HG02759 (cell line): ENCODE measurements at regions not wholly inside any gene's neighbourhood (a gene's known extent, or its start where the extent isn't known, plus 50 kb on each side); places are given as distances from the start of the nearest gene placed in this dataset.
"Not testable (repeated sequence)": the region's sequence is repeated elsewhere in the genome, so short reads cannot be mapped to it uniquely, and the experiment has no call there.

ENCODE experiments used
- ATAC-seq: cut with Tn5 transposase; IDR thresholded peaks from one replicate; pipeline ENCODE4 v1.9.1; 2021; ENCODE audit warnings: mild to moderate bottlenecking, moderate library complexity; ENCODE audit not compliant: unreplicated experiment

GRCh38 chr2:4965556-4966320 lies 726.4 kb upstream of the SOX11 start:
- ATAC-seq: no peak

GRCh38 chr2:4967206-4967605 lies 725.0 kb upstream of the SOX11 start:
- no peak for ATAC-seq

GRCh38 chr2:4972472-4972871 lies 719.7 kb upstream of the SOX11 start:
- ATAC-seq: no peak

DNA sequence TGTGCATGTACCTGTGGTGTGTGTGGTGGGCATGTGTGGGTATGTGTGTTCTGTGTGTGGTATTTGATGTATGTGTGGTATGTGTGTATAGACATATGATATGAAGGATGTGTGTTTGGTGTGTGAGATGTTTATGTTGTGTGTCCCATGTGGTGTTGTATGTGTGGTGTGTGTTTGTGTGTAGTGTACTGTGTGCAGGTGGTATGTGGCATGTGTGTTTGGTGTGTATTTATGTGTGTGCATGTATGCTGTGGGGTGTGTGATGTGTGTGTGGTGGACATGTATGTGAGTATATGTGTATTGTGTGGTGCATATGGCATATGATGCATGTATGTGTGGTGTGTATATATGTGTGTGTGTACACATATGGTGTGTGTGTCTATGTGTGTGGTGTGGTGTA lies 718.8 kb upstream of the SOX11 start:
- ATAC-seq: no peak

DNA sequence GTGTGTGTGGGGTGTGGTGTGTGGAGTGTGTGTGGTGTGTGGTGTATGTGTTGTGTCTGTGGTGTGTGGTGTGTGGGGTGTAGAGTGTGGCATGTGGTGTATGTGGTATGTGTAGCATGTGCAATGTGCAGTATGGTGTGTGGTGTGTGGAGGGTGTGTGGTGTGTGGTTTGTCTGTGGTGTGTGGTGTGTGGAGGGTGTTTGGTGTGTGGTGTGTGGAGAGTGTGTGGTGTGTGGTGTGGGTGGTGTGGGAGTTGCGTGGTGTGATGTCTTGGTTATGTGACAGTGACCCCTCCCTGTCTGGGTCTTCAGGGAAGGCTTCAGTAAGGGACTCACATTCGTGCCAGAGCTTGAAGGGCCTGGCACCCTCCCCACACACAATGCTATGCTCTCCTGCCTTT lies 718.2 kb upstream of the SOX11 start:
- no peak for ATAC-seq

- ATAC-seq: no peak
These were observed 715.8 kb upstream of the SOX11 start for GRCh38 chr2:4976407-4976806.

DNA sequence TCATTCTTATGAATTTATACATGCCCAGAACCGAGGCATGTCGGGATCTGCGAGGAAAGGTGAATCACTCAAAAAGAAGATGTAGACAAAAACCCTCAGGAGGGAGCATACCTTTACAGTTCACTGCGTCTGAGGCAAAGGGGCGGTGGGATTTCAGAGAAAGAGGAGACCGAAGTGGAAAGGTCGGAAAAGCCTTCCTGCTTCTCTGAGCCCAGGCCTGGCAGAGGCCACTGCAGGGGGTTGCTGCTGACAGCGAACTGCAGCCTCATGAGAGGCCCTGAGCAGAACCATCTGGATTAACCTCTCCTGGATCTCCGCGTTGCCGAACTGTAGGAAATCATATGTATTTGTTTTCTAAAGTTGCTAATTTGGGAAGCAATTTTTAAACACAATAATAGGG lies 713.1 kb upstream of the SOX11 start:
- no peak for ATAC-seq

- no peak for ATAC-seq
These were observed 711.2 kb upstream of the SOX11 start for GRCh38 chr2:4980995-4981394.

DNA sequence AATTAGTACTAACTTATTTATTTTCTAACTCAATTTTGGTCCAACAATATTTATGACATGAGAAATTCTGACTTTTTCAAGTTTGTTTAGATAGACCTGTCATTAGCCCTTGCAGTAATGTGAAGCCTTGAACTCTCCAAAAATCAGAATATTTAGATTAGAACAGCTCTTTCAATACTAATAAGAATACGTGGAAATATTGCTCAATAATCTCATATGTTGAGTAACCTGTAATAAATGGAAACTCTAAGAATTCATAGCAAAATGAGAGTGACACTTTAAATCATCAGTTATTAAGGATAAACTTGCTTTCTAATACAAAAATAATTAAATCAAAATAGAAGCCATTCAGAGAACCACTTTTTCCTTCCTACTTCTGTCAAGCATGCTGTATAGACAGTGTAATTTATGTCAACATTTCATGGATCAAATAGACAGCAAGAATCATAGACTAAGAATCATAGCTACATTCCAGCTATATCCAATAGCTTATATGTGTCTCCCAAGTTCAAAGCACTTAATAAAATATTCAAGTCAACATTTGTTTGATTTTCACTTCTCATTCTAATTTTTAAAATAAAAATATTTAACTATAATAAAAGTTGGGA lies 710.3 kb upstream of the SOX11 start:
- no peak for ATAC-seq

DNA sequence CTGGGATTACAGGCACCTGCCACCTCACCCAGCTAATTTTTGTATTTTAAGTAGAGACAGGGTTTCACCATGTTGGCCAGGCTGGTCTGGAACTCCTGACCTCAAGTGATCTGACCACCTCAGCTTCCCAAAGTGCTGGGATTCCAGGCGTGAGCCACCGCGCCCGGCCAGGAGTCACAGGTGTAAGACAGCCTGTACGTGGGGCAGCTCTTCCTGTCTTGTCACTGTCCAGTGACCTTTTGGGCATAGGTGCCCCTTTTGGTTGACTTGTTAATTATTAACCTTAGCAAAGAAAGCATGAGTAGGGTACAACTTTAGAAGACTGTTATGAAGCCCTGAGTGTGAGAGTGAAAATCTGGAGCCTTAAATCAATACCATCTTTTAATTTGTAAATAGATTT lies 703.7 kb upstream of the SOX11 start:
- not testable (repeated sequence) for ATAC-seq

DNA sequence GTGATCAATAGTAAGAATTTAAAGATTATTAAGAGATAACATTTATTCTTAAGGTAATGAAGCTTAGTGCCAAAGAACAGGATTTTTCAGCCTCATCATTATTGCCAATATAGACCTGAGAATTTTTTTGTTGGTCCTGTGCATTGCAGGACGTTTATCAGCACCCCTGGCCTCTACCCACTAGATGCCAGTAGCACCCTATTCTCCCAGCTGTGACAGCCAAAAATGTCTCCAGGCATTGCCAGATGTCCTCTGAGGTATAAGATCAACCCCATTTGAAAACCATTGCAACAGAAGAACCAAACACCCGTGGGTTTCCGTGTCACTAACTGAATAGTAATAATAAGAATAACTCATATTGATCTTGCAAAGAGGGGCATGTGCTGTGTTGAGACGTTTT lies 700.0 kb upstream of the SOX11 start:
- ATAC-seq: no peak

GRCh38 chr2:4995466-4995865 lies 696.7 kb upstream of the SOX11 start:
- ATAC-seq: no peak

DNA sequence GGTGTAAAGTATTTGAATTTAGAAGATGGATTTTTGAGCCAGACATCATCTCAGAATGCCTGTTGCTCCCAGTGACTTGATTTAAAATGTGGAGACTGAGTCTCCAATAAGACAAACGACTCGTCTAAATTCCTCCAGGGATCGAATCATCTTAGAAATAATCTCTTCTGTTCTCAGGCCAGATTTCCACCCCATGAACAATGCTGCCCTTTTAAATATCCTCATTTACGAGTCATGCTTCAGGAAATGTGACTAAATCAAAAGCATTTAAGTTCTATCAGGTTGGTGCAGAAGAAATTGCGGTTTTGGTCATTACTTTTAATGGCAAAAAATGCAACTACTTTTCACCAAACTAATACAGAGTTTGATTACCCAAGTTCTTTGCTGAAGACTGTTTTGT lies 684.6 kb upstream of the SOX11 start:
- ATAC-seq: no peak

- ATAC-seq: no peak
These were observed 672.9 kb upstream of the SOX11 start for GRCh38 chr2:5019324-5019723.

DNA sequence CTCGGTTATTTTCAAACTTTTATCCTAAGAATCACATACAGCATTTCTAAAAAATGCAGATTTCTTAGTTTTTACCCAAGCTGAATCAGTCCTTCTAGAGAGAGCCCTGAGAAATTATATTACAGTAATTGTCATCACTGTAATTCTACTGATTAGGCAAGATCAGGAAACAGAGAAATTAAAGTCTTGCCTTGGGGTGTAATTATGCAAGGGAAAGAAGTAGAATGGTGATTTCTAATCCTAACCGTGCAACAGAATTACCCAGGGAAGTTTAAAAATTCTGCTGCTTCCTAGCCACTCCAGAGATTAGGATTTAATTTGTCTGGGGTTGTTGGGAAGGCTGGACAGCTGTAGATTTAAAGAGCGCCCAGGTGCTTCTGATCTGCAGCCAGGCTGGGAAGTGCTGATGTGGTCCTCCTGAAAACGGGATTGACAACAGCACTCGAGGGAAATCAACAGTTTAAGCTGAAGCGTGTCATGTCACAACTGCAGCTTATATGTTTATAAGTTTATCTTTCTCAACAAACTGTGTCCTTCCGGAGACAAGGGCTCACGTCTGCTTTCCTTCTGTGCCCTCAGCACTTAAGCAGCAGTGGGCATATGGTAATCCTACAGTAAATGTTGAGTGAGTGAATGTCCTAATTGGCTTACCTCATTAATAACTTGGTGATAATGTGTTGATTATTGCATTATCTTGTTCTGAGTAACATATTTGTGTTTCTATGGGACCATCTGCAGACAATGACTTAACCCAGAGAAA lies 671.9 kb upstream of the SOX11 start:
- ATAC-seq: no peak

- no peak for ATAC-seq
These were observed 671.0 kb upstream of the SOX11 start for GRCh38 chr2:5021136-5021535.

DNA sequence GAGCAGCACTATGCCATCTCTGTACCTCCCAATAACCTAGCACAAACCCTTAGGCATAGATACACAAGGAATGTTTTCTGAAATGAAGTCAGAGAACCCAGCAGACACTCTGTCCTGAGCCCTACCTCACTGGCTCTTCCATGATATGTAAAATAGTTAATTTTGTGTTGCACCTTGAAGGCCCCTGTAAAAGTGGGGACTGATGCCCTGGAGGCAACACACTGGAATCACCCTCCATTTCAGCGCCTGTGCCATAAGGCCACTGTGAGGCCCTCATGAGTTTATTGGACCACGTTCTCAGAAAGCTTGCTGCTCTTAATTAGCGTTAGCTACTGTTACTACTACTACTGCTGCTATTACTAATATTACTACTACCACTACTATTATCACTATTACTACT lies 670.1 kb upstream of the SOX11 start:
- ATAC-seq: no peak

DNA sequence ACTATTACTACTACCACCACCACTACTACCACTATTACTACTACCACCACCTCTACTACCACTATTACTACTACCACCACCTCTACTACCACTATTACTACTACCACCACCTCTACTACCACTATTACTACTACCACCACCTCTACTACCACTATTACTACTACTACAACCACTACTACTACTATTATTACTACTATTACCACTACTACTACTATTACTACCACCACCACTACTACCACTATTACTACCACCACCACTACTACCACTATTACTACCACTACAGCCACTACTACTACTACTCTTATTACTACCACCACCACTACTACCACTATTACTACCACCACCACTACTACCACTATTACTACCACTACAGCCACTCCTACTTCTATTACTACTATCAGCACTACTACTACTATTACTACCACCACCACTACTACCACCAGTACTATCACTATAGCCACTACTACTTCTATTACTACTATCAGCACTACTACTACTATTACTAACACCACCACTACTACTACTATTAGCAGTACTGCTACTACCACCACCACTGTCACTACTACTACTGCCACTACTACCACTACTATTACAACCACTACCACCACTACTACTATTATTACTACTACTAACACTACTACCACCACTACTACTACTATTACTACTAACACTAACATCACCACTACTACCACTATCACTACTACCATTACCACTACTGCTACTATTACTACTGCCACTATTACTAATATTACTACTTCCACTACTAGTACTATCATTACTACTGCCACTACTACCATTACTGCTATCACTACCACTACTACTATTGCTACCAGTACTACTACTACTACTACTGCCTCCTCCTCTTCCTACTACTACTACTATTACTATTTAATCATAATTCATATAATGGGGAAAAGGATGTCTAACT lies 669.2 kb upstream of the SOX11 start:
- not testable (repeated sequence) for ATAC-seq

DNA sequence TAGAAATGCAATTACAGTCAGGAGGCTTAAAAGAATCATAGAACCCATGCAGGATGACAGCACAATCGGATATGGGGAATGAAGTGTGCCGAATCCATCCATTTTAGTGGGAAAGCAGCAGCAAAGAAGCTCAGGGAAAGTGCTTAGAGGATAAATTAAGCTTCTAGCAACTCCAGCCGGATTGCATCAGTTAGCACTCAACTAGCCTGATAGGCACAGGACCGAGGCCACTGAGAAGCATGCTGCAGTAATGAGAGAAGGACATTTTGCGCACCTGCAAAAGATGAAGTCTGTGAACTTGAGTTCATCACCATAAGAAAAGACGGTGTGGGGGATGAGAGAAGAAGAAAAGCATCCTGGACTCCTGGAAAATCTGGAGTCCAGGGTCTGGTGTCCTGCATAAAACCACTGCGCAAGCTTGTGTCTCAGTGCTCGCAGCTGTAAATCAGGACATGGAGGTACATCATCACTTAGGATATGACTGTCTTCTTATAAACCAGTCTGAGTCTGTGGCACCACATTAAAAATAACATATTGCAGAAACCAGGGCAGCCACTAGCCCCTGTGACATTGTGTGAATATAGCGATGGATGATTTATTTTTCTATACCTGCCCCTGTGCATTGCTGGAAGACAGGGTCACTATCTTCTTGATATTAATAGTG lies 665.5 kb upstream of the SOX11 start:
- ATAC-seq: no peak

DNA sequence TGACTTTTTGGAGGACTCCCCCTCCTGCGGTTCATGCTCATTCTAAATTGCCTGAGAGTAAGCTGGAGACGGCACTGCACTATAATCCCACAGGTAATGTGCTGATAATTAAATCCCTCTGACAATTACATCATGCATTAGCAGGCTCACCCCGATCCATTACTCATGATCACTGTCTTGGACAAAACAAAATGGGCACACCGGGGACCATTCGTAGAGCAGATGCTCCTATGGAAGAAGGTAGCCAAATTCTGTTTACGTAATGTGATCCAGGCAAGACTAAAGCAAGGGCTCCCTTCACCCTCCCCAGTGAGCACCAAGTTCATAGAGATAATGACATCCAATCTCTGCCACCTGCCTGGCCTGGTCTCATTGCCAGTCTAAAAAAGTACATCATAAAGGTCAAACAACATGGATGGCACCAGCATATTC lies 657.1 kb upstream of the SOX11 start:
- ATAC-seq: no peak
